Activated T-cell treated with anti-CD3 and anti-CD28 coated beads for 4 hours (primary cell): ENCODE measurements at regions not wholly inside any gene's neighbourhood (a gene's known extent, or its start where the extent isn't known, plus 50 kb on each side); places are given as distances from the start of the nearest gene placed in this dataset.

Source experiments
- DNase-seq: peaks from one replicate; pipeline ENCODE4 v3.0.0-alpha.2; 2020

GRCh38 chr1:244224487-244225430 lies 173.7 kb downstream of the ZBTB18 start:
- DNase-seq: no peak

- no peak for DNase-seq
These were observed 175.4 kb downstream of the ZBTB18 start for GRCh38 chr1:244226435-244226834.

GRCh38 chr1:244230470-244230869 lies 179.4 kb downstream of the ZBTB18 start:
- DNase-seq: no peak

GRCh38 chr1:244231193-244231571 lies 180.1 kb downstream of the ZBTB18 start:
- no peak for DNase-seq

- no peak for DNase-seq
These were observed 180.7 kb downstream of the ZBTB18 start for GRCh38 chr1:244231572-244232315.

- DNase-seq: no peak
These were observed 183.0 kb downstream of the ZBTB18 start for GRCh38 chr1:244234009-244234643.

GRCh38 chr1:244235157-244235556 lies 184.1 kb downstream of the ZBTB18 start:
- no peak for DNase-seq

GRCh38 chr1:244236101-244236500 lies 185.0 kb downstream of the ZBTB18 start:
- DNase-seq: no peak

GRCh38 chr1:244236721-244237120 lies 185.6 kb downstream of the ZBTB18 start:
- DNase-seq: no peak

GRCh38 chr1:244237445-244237844 lies 186.4 kb downstream of the ZBTB18 start:
- DNase-seq: no peak

GRCh38 chr1:244239261-244239770 lies 188.2 kb downstream of the ZBTB18 start:
- no peak for DNase-seq

GRCh38 chr1:244241438-244241837 lies 190.4 kb downstream of the ZBTB18 start:
- DNase-seq: no peak

- no peak for DNase-seq
These were observed 191.4 kb downstream of the ZBTB18 start for GRCh38 chr1:244242446-244242845.

- no peak for DNase-seq
These were observed 195.3 kb downstream of the ZBTB18 start for GRCh38 chr1:244246334-244246733.

- no peak for DNase-seq
These were observed 197.3 kb downstream of the ZBTB18 start for GRCh38 chr1:244248426-244248825.

GRCh38 chr1:244252211-244252610 lies 199.5 kb downstream of the ADSS2 start:
- DNase-seq: no peak

GRCh38 chr1:244254467-244254866 lies 197.2 kb downstream of the ADSS2 start:
- DNase-seq: no peak

- DNase-seq: no peak
These were observed 196.2 kb downstream of the ADSS2 start for GRCh38 chr1:244255426-244255965.

GRCh38 chr1:244256086-244256676 lies 195.5 kb downstream of the ADSS2 start:
- no peak for DNase-seq

GRCh38 chr1:244264163-244264562 lies 187.5 kb downstream of the ADSS2 start:
- no peak for DNase-seq

- DNase-seq: no peak
These were observed 186.2 kb downstream of the ADSS2 start for GRCh38 chr1:244265507-244265906.

GRCh38 chr1:244269169-244269568 lies 182.5 kb downstream of the ADSS2 start:
- no peak for DNase-seq

- no peak for DNase-seq
These were observed 180.7 kb downstream of the ADSS2 start for GRCh38 chr1:244271004-244271403.
